ENCODE measurements at regions not wholly inside any gene's neighbourhood (a gene's known extent, or its start where the extent isn't known, plus 50 kb on each side); places are given as distances from the start of the nearest gene placed in this dataset.

DNA sequence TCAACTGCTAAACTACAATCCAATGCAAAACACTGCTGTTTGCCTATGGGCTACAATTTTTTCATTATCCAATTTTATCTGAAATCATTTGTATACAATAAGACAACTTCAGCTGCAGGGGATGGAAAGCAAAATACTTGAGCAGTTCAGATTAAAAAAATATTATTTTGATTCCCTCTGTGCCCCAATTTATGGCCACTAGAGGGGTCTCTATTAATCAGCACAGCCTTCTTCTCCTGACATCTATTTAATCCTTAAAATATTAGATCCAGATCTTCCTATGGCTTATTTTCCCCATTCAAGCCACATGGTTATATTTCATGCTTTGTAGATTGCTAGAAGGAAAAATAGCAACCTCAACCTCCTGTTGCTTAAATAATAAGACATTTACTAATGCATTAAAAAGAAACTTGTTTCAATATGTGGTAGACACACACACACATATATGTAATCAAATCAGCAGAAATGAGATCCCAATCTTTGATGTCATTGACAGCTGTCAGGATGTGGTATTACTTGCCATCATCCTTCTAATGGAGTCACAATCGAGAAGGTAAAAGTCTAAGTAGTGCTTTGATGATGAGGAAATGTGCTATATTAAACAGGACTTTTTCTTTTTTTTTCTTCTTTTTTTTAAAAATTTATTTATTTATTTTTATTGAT lies 104.2 kb downstream of the P2RY1 start:
- Histone ChIP-seq H3K4me3 (no peak overlapping the region), H3K27me3 (no peaks in the 10 kb centered on the region), H3K36me3 (no peaks in the 10 kb centered on the region), H3K9me3 (no peaks in the 10 kb centered on the region), H3K27ac (no peak overlapping the region), H3K4me1 (no peaks in the 10 kb centered on the region)
- TF ChIP-seq, protein P1, sequence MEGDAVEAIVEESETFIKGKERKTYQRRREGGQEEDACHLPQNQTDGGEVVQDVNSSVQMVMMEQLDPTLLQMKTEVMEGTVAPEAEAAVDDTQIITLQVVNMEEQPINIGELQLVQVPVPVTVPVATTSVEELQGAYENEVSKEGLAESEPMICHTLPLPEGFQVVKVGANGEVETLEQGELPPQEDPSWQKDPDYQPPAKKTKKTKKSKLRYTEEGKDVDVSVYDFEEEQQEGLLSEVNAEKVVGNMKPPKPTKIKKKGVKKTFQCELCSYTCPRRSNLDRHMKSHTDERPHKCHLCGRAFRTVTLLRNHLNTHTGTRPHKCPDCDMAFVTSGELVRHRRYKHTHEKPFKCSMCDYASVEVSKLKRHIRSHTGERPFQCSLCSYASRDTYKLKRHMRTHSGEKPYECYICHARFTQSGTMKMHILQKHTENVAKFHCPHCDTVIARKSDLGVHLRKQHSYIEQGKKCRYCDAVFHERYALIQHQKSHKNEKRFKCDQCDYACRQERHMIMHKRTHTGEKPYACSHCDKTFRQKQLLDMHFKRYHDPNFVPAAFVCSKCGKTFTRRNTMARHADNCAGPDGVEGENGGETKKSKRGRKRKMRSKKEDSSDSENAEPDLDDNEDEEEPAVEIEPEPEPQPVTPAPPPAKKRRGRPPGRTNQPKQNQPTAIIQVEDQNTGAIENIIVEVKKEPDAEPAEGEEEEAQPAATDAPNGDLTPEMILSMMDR (IDR thresholded peaks at IDR 0.05) = no peak
- intact Hi-C loops (cut with DNase I; ENCODE audit: low total_unique reads) = no loop called here
- no peak for DNase-seq

DNA sequence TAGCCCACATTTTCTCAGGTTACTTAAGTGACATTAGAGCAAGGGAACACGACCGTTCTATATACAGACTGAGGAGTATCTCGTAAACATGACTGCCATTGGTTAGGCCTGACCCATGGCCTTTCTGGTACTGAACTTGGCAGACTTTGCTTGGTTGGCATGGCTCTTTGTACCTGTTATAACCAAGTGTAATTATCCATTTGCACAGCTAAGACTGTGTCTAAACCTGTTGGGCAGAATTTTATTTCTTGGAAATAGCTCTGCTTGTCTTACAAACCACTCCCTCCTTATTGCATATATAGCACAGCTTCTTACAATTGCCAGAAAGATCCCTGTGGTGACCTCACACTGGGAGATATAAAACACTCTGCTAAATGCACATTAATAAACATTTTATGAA lies 106.9 kb downstream of the P2RY1 start:
- no peak for DNase-seq
- no peak overlapping the region for H3K27ac ChIP-seq
- TF ChIP-seq, protein P1 (IDR thresholded peaks at IDR 0.05) = no peak

GRCh38 chr3:152942366-152942765 lies 107.4 kb downstream of the P2RY1 start:
- intact Hi-C loops (cut with DNase I; ENCODE audit: low total_unique reads) = no loop called here
- no peak overlapping the region for H3K27ac ChIP-seq

More for the DNA sequence above, 106.9 kb downstream of the P2RY1 start:
- H3K9me3 ChIP-seq = no peaks in the 10 kb centered on the region
- intact Hi-C loops (cut with DNase I; ENCODE audit: low total_unique reads) = no loop called here
- H3K4me3 ChIP-seq = no peak overlapping the region
- H3K4me1 ChIP-seq = no peaks in the 10 kb centered on the region
- no peaks in the 10 kb centered on the region for H3K27me3 ChIP-seq
- H3K36me3 ChIP-seq = no peaks in the 10 kb centered on the region

GRCh38 chr3:152943645-152944044 lies 108.7 kb downstream of the P2RY1 start:
- Histone ChIP-seq H3K9me3 (no peaks in the 10 kb centered on the region), H3K27ac (no peak overlapping the region), H3K36me3 (no peaks in the 10 kb centered on the region), H3K4me1 (no peaks in the 10 kb centered on the region), H3K4me3 (no peak overlapping the region), H3K27me3 (no peaks in the 10 kb centered on the region)
- DNase-seq = no peak
- TF ChIP-seq, protein P1 (IDR thresholded peaks at IDR 0.05) = no peak
- intact Hi-C loops (cut with DNase I; ENCODE audit: low total_unique reads) = no loop called here

More at GRCh38 chr3:152942366-152942765, 107.4 kb downstream of the P2RY1 start:
- Histone ChIP-seq H3K4me3 (no peak overlapping the region), H3K9me3 (no peaks in the 10 kb centered on the region), H3K27me3 (no peaks in the 10 kb centered on the region), H3K36me3 (no peaks in the 10 kb centered on the region), H3K4me1 (no peaks in the 10 kb centered on the region)
- DNase-seq = no peak
- TF ChIP-seq, protein P1 (IDR thresholded peaks at IDR 0.05) = no peak

DNA sequence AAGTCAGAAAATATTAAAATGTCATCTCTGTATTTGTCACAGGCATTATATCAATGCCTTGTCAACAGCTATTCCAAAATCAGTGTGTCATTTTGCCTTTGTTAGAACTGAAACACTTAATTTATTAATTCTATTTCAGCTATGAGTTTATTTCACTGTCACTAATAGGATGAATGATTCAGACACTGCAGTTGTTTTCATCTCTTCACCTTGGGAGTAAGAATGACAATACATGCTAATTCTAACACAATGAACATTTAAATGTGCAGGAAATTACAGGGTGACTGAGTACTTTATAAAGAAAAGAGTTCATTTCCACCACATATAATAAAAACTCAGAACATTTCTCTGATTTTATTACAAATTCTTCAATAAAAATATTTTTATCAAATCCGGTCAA lies 109.7 kb downstream of the P2RY1 start:
- no peak overlapping the region for H3K27ac ChIP-seq
- H3K4me3 ChIP-seq = no peak overlapping the region

More for the DNA sequence above, 109.7 kb downstream of the P2RY1 start:
- Histone ChIP-seq H3K36me3 (no peaks in the 10 kb centered on the region), H3K4me1 (no peaks in the 10 kb centered on the region), H3K9me3 (no peaks in the 10 kb centered on the region), H3K27me3 (no peaks in the 10 kb centered on the region)
- intact Hi-C loops (cut with DNase I; ENCODE audit: low total_unique reads) = no loop called here
- no peak for DNase-seq
- TF ChIP-seq, protein P1 (IDR thresholded peaks at IDR 0.05) = no peak

Measured in tibial artery (tissue), 4 donors.